KBM-7 (cell line): ENCODE measurements at regions not wholly inside any gene's neighbourhood (a gene's known extent, or its start where the extent isn't known, plus 50 kb on each side); places are given as distances from the start of the nearest gene placed in this dataset.

Source experiments
- DNase-seq: peaks from one replicate; pipeline ENCODE4 v3.0.0-alpha.2; 2015
- in situ Hi-C: fragments of 300-500 bp; cut with MboI; formaldehyde crosslinking; loops from 2 replicates; pipeline ENCODE4 v1.14.3; 2020; ENCODE audit warnings: low sequenced_read_pairs, low pct_unique_long_range_greater_than_20kb, mixed read lengths

DNA sequence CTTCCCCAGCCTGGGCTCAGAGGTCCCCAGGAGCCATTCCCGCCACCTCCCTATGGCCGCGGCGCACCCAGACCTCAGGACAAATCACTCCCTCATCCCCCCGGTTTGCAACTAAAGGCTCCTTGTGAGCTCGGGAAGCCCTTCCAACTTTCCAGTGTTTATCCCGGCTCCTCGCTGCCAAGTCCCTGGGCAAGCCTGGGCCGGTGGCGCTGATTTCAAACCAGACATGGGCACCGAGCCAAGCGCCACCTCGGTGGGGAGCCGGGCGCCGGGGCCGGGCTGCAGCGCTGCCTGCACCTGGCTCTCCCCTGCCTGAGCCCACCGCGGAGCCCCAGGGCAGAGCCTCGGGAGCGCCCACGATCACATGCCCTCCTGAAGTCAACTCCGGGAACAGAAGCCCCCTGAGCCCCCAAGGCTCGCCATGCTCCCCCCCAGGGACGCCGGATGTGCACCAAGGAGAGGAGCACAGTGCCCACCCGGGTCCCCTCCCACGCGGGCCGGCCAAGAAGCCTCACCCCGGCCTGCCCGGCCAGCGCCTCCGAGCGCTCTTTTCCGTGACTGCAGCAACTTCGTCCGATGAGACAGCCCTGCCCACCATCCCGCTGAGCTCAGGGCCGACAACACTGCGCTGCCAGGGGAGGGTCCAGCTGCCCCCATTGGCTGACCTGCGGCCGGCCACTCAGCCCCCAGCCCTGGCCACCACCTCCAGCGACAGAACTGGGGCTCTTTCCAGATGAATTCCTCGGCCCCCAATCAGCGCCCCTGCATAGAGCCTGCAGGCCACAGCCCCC is 50.0 kb downstream of the NCOR2 start:
- no peak for DNase-seq
- in situ Hi-C loops: no loop called here

DNA sequence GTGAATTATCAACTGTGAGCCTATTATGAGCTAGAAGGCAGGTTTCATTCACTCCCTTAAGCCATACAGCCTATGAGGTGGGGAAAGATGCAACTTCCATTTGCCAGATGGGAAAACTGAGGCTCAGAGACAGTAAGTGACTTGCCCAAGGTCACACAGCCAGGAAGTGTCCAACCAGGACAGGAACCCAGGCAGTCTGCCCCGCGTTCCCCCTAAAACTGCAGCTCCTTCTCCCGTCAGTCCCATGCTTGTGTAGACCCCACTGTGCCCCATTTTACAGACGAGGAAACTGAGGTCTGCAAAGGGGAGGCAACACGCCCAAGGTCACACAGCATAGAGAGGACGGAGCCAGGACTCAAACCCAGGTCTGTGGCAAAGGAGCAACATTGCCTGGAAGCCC is 50.6 kb downstream of the NCOR2 start:
- in situ Hi-C loops: no loop called here
- DNase-seq: no peak

DNA sequence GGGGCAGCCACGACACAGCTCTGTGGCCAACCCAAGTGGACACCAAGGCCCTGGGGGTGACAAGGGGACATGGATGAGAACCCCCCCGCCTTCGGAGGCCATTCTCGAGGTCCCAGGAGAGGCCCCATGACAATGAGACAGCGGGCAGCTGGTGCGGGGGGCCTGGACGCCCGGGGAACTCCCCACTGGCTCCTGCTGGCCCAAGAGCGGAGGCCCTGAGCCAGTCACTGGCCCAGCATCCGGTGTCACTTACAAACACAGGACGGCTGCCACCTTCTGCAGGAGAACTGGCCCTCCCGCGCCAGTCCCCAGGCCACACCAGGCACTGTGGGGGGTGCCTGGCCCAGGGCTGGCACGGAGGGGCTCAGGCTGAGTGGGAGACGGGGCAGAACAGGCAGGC is 51.4 kb downstream of the NCOR2 start:
- in situ Hi-C loops: no loop called here
- DNase-seq: no peak

DNA sequence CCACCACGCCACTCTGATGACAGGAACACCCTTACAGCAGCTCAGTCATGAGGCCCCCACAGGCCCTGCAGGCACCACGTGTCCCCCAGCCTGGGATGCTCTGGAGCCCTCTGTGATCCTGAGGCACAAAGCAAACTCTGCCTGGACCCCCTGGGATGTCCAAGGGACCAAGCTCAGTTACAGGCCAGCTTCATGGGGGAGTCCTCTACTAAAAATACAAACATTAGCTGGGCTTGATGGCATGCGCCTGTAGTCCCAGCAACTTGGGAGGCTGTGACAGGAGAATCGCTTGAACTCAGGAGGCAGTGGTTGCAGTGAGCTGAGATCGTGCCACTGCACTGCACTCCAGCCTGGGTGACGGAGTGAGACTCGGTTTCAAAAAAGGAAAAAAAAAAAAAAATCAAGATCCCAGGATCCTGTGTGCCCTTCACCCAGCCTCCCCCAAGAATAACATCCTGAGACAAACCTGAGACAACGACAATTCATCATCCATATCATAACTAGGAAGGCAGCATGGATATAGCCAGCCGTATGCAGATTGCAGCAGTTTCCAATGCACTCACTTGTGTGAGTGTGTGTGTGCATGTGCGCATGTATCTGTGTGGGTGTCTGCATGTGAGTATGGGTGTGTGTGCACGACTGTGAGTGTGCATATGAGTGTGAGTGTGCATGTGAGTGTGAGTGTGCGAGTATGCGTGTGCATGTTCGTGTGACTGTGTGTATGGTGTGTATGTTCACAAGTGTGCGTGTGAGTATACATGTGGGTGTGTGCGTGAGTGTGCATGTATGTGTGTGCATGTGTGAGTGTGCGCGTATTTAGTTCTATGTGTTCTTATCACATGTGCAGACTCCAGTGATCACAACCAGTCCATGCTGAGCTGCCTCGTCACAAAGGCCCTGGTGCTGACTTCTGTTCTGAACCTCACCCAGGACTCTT is 52.1 kb downstream of the NCOR2 start:
- DNase-seq: no peak
- in situ Hi-C loops: no loop called here

DNA sequence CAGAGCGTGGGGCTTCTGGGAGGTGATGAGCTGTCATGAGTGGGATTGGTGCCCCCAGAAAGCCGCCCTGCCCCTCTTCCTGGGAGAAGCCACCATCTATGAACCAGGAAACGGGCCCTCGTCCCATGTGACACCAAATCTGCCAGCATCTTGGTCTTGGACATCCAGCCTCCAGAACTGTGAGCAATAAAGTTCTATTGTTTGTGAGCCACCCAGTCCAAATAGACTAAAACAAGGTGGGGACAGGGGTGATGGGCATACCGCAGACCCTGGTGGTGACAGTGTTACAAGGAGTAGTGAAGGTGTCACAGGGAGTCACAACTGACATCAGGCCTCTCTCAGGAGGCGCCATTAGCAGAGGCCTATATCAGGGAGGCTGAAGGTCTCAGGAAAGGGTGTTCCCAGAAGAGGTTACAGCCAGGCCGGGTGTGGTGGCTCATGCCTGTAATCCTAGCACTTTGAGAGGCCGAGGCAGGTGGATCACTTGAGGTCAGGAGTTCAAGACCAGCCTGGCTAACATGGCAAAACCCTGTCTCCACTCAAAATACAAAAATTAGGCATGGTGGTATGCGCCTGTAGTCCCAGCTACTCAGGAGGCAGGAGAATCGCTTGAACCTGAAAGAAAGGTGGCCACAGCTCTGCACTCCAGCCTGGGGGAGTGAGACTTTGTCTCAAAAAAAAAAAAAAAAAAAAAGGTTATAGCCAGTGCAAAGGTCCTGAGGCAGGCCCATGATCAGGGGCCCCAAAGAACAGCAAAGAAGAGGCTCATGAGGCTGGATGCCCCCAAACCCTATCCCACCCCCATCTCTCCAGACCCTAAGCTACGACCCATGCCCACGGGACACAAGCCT is 53.0 kb downstream of the NCOR2 start:
- DNase-seq: no peak
- in situ Hi-C loops: no loop called here

DNA sequence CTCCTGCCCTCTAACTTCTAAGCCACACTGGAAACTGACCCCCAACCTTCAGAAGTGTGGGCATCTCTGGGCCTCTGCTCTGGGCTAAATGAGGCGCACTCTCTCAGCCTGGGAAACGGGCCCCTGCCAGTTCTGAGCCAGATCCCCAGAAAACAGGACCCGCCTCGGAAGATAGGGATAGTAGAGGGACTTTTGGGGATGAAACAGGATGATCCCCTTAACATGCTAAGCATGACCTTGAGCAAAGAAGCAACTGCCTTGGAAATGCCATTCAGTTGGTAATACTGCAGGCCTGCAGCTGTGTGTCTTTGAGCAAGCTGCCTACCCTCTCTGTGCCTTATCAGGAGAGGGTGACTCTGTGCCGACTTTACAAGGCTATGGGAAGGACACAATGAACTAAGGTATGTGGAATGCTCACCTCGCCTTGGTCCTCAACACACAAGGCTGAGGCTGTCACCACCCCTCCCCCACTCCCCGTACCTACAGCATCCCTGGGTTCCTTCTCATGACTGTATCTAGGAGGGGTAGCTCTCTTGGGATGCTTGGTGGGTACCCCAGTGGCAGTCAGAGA is 54.0 kb downstream of the NCOR2 start:
- in situ Hi-C loops: no loop called here

DNA sequence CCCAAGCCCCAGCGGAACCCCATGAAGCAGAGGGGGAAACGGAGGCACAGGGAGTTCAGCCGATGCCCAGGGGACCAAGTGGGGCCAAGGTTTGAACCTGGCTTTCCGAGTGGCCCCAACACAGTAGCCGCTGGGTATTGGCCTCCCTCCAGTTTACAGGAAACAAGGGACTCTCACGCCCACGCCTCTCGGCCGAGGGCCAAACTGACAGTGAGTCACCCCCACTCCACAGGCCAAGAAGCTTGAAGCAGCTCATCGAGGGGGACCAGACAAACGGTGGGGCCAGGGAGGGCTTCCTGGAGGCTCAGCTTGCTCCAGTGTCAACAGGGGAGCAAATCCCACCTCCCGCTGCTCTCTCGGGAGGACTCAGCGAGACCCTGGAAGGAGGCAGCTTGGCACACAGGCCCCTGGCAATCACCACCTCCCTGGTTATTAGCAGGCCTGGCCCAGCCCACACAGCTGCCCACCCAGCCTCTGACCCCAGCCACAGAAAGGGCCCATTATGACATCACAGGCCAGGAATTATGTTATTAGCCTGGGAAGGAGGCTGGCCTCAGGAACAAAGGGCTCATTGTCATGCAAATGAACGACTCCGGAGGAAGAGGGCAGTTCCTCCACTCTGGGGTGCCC is 54.6 kb downstream of the NCOR2 start:
- no peak for DNase-seq
- in situ Hi-C loops: no loop called here

More for the DNA sequence above, 54.0 kb downstream of the NCOR2 start:
- no peak for DNase-seq

DNA sequence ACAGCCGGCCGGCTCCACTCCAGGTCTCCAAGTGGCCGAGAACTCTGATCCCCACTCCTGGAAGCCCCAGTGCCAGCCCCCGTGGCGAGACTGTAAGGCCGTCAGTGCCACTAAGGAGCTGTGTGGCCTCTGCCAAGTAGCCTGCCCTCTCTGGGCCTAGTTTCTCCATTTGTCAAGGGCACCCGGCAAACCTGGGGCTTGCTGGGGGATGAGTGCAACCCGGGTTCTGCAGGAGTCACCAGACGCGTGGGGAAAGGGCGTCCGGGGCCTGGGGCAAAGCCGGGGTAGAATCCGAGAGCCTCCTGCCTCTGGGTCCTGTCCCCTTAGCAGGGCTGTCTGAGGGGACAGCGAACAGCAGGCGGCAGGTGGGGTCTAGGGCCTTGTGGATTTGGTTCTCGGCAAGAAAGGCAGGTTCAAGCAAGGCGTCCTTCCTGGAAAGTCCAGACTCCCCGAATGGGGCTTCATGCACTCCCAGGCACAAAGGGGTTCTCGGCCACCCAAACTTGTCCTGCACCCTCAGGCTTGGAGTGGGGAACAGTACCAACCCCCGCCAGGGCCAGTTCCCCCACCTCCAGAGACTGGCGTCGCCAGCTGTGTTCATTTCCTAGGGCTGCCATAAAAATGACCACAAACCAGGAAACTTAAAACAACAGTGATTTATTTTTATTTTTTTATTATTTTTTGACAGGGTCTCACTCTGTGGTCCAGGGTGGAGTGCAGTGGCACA is 56.0 kb downstream of the NCOR2 start:
- DNase-seq: no peak
- in situ Hi-C loops: no loop called here

DNA sequence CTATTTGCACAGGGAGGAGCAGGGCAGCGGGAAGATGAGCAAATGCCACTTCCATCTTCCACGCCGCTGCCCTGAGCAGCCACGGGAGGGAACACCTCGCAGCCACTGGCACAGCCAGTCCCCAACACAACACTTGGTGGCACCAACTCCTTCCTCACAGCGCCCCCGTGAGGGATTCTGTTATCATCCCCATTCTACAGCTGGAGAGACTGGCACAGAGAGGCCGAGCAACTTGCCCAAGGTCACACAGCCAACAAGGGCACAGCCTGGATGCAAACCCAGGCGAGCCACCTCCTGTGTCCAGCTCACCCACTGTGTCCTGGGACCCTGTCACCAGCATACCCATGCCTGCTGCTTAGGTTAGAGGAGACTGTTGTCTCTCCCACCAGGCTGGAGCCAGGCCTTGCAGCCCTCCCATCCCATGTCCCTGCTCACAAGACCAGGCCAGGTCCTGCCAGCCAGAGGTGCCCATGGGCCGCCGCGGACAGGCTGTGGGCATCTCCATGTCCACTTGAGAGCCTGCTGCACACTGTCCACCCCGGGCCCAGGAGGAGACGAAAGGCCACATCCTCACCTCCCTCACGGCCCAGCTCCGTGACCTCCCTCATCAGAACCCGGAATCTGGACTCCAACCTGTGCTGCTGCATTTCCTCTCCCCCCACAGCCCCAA is 57.0 kb downstream of the NCOR2 start:
- in situ Hi-C loops: no loop called here
- DNase-seq: peak; percentile 57

DNA sequence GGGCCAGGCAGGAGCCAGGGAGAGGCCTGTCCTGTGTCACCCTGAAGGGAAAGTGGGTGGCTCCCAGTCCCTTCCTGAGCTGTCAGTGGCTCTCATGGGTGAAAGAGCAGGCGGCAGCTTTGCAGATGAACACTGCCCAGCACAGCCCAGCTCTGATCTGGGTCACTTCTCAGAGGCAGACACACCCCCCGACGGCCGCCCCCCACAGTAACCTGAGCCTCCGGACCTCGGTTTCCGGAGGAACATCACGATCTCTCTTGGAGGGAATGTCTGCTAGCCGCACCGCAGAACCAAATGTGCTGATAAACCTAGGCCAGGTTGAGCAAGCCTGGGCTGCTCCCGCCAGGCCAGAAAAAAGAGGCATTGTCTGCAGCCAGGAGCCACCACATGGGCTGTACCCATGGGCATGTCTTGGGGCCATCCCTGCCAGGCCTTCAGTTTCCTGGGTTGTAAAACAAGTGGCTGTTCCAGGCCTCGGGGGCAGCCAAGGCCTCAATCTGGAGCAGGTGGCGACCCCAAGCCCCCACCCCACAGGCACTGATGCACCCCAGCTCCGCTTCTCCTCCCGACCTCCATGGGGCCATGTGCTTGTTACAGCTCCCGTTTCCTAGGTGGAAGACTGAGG is 57.6 kb downstream of the NCOR2 start:
- peak; percentile 87 for DNase-seq

DNA sequence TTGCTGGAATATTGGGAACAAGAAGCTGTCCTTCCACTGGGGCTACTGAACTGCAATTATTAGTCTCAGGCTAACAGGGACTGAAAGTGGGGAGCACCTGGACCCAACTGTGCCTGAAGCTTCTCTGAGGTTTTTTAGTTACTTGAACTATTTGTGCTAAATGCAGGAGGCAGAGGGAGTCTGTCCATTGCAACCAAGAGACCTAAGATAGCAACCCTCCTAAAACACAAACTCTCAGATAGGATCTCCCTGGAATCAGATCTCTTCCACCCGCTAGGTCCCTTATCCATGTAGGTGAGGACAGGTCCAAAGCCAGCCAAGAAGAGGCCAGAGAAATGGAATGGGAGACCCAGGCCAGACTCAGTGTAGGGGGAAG is 58.1 kb downstream of the NCOR2 start:
- no peak for DNase-seq
- in situ Hi-C loops: no loop called here

More for the DNA sequence above, 57.6 kb downstream of the NCOR2 start:
- in situ Hi-C loops: no loop called here

DNA sequence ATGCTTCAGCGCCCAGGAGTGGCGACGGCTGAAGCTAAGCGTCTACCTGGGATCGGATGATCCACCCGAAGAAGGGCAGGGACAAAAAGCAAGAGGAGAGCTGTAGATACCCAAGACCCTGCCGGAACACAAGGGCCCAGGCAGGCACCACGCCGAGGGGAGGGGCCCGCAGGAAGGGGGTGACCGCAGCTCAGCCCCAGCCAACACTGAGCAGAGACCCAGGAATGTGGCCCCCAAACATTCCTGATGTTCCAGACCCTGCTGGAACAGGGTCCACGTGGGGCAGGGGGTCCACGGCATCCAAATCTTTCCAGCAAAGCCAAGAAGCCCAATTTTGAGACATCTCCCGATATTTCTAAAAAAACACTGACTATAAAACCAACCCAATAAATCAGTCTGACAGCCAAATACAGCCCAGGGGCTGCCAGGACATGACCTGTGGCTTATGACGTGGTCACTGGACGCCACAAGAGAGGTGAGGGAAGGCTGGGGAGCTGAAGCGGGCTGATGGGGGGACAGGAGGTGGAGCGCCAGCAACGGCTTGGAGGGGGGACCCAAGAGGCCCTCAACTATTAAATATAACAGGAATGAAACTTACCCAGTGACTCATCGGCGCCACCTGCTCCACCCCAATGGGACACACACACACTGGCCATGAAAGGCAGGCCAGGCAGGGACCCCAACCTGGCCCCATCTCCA is 58.9 kb downstream of the NCOR2 start:
- in situ Hi-C loops: no loop called here
- peak; percentile 50 for DNase-seq

DNA sequence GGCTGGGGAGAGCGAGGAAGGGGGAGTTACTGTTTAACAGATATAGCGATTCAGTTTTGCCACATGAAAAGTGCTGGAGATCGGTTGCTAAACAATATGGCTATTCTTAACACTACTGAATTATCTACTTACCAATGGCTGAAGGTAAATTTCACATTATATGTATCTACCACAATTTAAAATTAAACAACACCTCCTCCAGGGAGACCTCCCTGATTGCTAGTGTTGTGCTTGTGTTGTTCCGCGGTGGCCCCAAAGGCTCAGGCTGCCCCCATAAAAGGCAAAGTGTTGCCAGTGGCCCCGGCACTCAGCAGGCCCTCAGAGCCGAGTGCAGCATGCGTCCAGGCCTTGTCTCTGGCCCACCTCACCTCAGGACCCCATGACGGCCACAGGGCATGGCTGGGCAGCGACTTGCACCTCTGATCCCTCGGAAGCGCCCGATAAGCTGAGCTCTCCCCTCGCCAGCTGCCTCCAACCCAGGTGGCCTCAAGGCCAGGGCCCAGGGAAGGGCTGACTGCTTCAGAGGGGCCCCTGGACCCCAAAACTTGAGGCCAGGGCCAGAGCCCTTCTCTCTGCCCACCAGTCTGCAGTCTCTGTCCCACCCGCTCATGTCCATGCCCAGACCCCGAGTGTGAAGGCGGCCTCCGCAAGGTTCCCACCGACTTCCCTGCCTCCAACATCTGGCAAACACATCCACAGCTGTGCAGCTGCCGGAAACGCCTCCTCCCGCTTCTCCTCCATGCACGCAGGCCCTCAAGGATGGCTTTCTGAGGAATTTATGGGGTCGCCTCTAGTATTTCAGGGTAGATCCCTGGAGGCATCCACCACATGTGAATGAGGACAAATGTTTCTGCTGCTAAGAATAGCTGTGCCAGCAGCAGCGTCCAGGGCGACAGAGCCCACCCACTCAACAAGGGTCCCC is 60.0 kb downstream of the NCOR2 start:
- in situ Hi-C loops: no loop called here
- no peak for DNase-seq

DNA sequence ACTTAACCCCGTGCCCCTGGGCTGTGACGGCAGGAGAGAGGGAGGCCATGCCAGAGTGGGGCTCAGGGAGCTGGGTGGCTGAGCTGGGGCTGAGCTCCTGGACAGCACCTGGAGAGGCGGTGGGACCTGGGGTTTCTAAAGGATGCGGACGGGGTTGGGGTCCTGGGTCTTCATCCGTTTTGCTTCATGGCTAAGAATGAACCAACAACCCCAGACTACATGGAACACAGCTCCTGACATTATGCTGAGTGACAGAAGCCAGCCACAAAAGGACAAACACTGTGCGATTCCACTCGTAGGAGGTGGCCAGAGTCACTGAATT is 60.6 kb downstream of the NCOR2 start:
- DNase-seq: no peak
- in situ Hi-C loops: no loop called here

DNA sequence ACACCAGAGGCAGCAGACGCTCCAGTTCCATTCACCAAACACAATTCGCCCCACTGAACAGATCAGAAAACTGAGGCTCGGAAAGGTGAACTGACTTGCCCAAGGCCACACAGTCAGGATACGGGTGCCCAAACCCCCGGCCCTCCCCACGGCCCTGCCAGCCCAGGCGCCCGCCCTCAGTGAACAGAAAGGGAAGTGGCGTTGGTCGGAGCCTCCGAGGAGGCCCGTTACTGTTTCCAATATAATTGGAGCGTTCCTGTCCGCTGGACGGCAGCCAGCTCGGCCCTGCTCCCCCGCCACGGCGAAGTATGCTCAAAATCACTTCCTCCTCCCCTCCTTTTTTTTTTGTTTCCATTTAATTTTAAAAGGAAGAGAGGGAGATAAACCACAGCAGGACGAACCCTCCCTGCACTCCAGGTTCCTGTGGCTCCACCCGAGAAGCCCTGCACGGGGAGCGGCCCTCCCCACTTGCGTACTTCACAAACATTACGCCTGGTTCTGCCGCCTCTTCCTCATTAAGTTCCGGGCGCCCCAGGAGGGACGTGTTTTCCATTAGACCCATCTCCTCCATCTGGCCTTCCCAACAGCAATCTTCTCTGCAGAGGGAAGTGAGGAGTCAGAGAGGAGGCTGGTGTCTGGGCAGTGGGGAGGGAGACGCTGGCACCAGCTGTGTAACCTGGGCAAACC is 61.1 kb downstream of the NCOR2 start:
- peak; percentile 99 for DNase-seq
- in situ Hi-C loops: no loop called here
